PFSK-1 (cell line): ENCODE measurements at regions not wholly inside any gene's neighbourhood (a gene's known extent, or its start where the extent isn't known, plus 50 kb on each side); places are given as distances from the start of the nearest gene placed in this dataset.

Experiments
- FOXP2 ChIP-seq: optimal IDR thresholded peaks from 2 replicates; pipeline ENCODE3; 2011; ENCODE audit warnings: borderline replicate concordance, control low read depth, inconsistent platforms; ENCODE audit not compliant: insufficient read depth; ENCODE audit errors: extremely low read length, extremely low read depth
- POLR2AphosphoS5 ChIP-seq: IDR thresholded peaks from 2 replicates; pipeline ENCODE4 v1.6.1; 2012; ENCODE audit warnings: low read depth, mild to moderate bottlenecking, control low read depth, low read length, moderate library complexity
- REST ChIP-seq, 2 experiments: IDR thresholded peaks; 2 replicates each; pipeline versions ENCODE4 v1.6.1 to v1.8.0; 2011 to 2012; ENCODE audit warnings: low read depth in 2 of 2, low read length in 2 of 2, control low read depth in 1 of 2, inconsistent platforms in 1 of 2, mild to moderate bottlenecking in 1 of 2, moderate library complexity in 1 of 2; ENCODE audit not compliant: insufficient read depth in 1 of 2
- SIN3A ChIP-seq: IDR thresholded peaks from 2 replicates; pipeline ENCODE4 v1.6.1; 2012; ENCODE audit warnings: mild to moderate bottlenecking, low read length, moderate library complexity, borderline replicate concordance; ENCODE audit not compliant: insufficient read depth
- TAF1 ChIP-seq: IDR thresholded peaks from 2 replicates; pipeline ENCODE4 v1.6.1; 2012; ENCODE audit warnings: low read length, control low read depth, borderline replicate concordance; ENCODE audit not compliant: insufficient read depth

DNA sequence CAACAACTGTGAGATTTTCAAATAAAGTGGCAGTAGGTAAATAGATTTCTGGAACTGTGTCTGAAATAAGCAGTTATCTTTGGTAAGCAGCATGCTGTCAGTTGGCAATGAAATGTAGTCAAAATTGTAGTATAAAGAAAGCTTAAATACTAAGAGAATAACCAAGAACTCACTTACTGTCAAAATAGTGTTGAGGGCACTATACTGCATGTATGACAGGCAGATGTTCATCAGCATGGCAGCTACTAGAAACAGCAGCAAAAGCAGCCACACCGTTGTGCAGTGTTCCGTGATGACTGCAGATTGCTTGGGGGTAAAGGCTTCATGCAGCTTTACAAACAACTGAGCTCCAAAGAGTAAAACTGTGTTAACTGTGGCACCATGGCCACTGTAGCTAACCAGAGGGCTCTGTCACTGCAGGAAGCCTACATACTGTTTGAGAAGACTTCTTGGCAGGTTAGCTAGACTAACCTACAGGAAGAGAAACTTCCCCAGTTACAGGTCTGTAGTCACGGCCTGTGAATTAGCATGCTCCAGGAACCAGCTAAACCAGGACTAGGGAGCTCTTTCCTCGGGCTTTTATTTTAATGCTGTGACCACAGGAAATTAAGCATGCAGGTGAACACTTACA, 459.7 kb downstream of the TBL1XR1 start:
- TF ChIP-seq SIN3A (no peak), POLR2AphosphoS5 (no peak), TAF1 (no peak), FOXP2 (no peak), REST (IDR thresholded peaks at IDR 0.05; ENCODE audit: insufficient read depth in 1 of 2, low read depth in 2 of 2, low read length in 2 of 2) (no peak)

DNA sequence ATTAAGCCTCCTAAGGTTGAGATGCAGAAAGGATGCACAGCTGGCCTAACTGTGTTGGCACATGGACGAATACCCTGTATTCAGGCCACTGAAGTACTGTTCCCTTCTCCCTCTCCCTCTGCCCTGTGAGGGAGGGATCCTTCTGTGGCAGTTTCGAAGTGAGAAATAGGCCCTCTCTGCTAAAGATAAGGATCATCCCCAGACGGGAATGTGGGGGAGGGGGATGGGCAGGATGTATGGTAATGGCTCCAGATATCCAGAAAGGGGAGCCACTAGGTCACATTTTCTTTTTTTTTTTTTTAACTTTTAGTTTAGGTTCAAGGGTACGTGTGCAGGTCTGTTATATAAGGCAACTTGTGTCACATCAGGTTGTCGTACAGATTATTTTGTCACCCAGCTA, 463.1 kb downstream of the TBL1XR1 start:
- no peak for TF ChIP-seq POLR2AphosphoS5
- TF ChIP-seq REST (IDR thresholded peaks at IDR 0.05; ENCODE audit: insufficient read depth in 1 of 2, low read depth in 2 of 2, low read length in 2 of 2): no peak
- TF ChIP-seq SIN3A: no peak
- no peak for TF ChIP-seq TAF1
- no peak for TF ChIP-seq FOXP2

- TF ChIP-seq TAF1: no peak
- TF ChIP-seq REST (IDR thresholded peaks at IDR 0.05; ENCODE audit: insufficient read depth in 1 of 2, low read depth in 2 of 2, low read length in 2 of 2): no peak
- TF ChIP-seq FOXP2: no peak
- no peak for TF ChIP-seq SIN3A
- TF ChIP-seq POLR2AphosphoS5: no peak
Observed at GRCh38 chr3:176724394-176724759, 472.9 kb downstream of the TBL1XR1 start.

DNA sequence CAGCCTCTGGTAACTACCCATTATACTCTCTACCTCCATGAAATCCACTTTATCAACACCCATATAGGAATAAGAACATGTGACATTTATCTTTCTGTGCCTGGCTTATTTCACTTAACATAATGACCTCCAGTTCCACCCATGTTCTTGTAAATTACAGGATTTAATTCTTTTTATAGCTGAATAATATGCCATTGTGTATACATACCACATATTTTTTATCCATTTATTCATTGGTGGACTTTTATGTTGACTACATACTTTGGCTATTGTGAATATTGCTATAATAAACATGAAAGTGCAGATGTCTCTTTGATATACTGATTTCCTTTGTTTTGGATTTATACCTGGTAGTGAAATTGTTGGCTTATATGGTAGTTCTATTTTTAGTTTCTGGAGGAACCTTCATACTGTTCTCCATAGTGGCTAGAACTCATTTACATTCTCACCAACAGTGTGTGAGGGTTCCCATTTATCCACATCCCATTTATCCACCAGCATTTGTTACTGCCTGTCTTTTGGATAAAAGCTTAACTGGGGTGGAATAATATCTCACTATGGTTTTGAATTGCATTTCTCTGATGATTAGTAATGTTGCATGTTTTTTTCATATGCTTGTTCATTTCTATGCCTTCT, 473.4 kb downstream of the TBL1XR1 start:
- TF ChIP-seq TAF1 (no peak), SIN3A (no peak)

GRCh38 chr3:176714034-176714433, 483.2 kb downstream of the TBL1XR1 start:
- TF ChIP-seq POLR2AphosphoS5: no peak
- TF ChIP-seq FOXP2: no peak
- TF ChIP-seq REST (IDR thresholded peaks at IDR 0.05; ENCODE audit: insufficient read depth in 1 of 2, low read depth in 2 of 2, low read length in 2 of 2): no peak
- no peak for TF ChIP-seq TAF1
